Activated B cell treated with CpG ODN at 0.5 μM for 24 hours (primary cell): ENCODE measurements at regions not wholly inside any gene's neighbourhood (a gene's known extent, or its start where the extent isn't known, plus 50 kb on each side); places are given as distances from the start of the nearest gene placed in this dataset.
"Not testable (repeated sequence)": the region's sequence is repeated elsewhere in the genome, so short reads cannot be mapped to it uniquely, and the experiment has no call there.

ENCODE experiments used
- ATAC-seq: fragments of 200-7000 bp; cut with Tn5 transposase; one replicate; pipeline ENCODE4 v1.10.0; 2021; ENCODE audit warnings: low read depth, mild to moderate bottlenecking, moderate library complexity
- CTCF ChIA-PET: fragments of 350-600 bp; sonication (Branson Sonifier 250); formaldehyde crosslinking; loops from one replicate; lab custom pipeline; 2021; ENCODE audit warnings: antibody characterized with exemption; lab: Charles Lee
- POLR2A ChIA-PET: fragments of 350-600 bp; sonication (Branson Sonifier 250); formaldehyde crosslinking; loops from one replicate; lab custom pipeline; 2021; ENCODE audit warnings: antibody characterized with exemption; lab: Charles Lee
- DNase-seq: peaks from one replicate; pipeline ENCODE4 v3.0.0; 2022
- H3K27ac Mint-ChIP-seq: one replicate; pipeline ENCODE4 v1.8.0; 2020; ENCODE audit warnings: mixed read lengths
- H3K27me3 Mint-ChIP-seq: one replicate; pipeline ENCODE4 v1.8.0; 2021; ENCODE audit warnings: mixed read lengths
- H3K36me3 Mint-ChIP-seq: one replicate; pipeline ENCODE4 v1.8.0; 2021; ENCODE audit warnings: low read depth, mixed read lengths
- H3K4me1 Mint-ChIP-seq: one replicate; pipeline ENCODE4 v1.8.0; 2021; ENCODE audit warnings: mixed read lengths
- H3K4me3 Mint-ChIP-seq: one replicate; pipeline ENCODE4 v1.8.0; 2020; ENCODE audit warnings: mild to moderate bottlenecking, mixed read lengths
- H3K9me3 Mint-ChIP-seq: one replicate; pipeline ENCODE4 v1.8.0; 2020; ENCODE audit warnings: mixed read lengths
- intact Hi-C: fragments of 100-400 bp; cut with micrococcal nuclease; formaldehyde crosslinking; loops from one replicate; pipeline ENCODE4 v1.15.1; 2024
- TF ChIP-seq, protein P1 (sequence below): fragments of 200-600 bp; IDR thresholded peaks from one replicate; pipeline ENCODE4 v1.8.0; 2022; ENCODE audit warnings: antibody characterized with exemption, mild to moderate bottlenecking

DNA sequence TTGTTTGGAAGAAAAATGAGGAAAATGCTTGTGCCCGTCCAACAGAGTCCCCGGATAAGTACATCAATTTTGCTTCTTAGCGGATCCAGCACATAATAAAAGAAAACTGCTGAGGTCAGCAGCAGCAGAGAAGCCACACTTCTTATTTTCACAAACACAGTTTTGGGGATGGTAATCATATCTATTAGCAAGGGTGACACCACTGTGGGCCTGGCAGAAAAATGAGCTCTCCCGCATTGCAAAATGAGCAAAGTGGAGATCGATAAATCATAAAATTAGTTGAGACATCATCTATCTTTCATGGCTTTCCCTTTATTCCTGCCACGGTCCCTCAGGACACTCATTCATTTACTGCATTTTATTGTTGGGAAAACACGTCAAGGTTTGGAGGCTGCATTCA is 186.4 kb downstream of the NPIPA7 start:
- not testable (repeated sequence) for H3K27me3 Mint-ChIP-seq, ATAC-seq, DNase-seq

DNA sequence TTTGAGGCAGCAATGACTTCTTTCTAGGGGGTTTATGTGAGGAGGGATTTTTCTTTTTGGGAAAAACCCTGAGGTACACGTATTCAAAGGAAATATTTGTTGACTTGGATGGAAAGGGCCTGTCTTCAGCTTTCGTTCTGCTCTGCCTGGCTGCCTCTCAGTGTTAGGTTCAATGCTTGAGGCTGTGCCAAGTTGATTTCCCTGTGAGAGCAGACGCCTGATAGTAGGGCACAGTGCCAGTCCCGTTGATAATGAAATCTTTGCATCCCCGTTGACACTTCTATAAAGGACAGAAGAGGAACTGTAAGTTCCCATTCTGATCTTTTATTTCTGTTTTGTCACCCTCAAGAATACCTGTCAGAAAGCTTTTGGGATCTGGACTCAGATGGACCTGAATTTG is 191.1 kb downstream of the NPIPA7 start:
- H3K36me3 Mint-ChIP-seq, ATAC-seq, H3K27me3 Mint-ChIP-seq, POLR2A ChIA-PET, intact Hi-C loops, H3K4me1 Mint-ChIP-seq, H3K27ac Mint-ChIP-seq, H3K9me3 Mint-ChIP-seq, CTCF ChIA-PET, DNase-seq, H3K4me3 Mint-ChIP-seq: not testable (repeated sequence)

More for the DNA sequence above, 186.4 kb downstream of the NPIPA7 start:
- POLR2A ChIA-PET, H3K27ac Mint-ChIP-seq, H3K4me3 Mint-ChIP-seq, H3K9me3 Mint-ChIP-seq, intact Hi-C loops, CTCF ChIA-PET, H3K36me3 Mint-ChIP-seq, H3K4me1 Mint-ChIP-seq: not testable (repeated sequence)

DNA sequence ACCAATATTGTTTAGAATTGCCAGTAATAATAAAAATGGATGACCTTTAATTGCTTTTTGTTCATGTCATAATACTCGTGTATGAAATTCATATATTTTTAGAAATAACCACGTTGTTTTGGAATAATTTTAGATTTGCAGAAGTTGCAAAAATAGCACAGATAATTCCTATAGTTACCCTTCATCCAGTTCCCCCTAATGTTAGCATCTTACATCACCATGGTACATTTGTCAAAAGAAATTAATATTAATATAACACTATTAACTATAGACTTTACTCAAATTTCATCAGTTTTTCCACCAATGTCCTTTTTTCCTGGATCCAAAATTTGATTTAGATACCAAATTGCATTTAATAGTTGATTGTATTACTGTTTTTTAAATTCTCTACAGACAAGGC is 191.9 kb downstream of the NPIPA7 start:
- H3K27ac Mint-ChIP-seq, H3K9me3 Mint-ChIP-seq, ATAC-seq, H3K4me1 Mint-ChIP-seq, CTCF ChIA-PET, DNase-seq, H3K4me3 Mint-ChIP-seq, H3K36me3 Mint-ChIP-seq, POLR2A ChIA-PET, H3K27me3 Mint-ChIP-seq, intact Hi-C loops: not testable (repeated sequence)

DNA sequence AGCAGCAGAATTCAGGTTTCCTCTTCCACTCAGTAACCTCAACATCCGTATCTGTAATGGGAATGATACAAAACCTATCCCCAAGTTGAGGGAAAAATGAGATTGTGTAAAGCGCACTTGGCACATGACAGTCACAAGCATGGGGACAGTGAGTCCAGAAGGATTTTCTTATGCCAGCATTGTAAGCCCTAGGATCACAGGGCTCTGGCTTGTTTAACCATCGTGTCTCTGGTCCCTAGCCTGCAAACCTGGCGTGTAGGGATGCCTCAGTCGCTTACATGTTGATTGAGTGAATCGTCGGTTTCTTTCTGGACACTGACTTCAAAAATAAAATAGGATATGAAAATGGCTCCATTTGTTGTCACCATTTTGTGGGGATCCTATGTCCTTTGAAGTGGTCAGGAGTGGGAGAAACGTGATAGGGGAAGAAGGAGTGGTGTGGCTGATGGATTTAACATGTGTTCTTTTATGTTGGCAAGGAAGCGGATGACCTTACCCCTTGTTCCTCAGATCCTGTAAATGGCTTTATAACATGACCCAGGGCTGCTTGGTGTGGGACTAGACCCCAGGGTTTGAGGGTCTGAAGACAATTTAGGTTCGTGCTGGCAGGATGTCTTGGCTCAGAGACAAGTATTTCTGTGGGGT is 193.3 kb downstream of the NPIPA7 start:
- CTCF ChIA-PET, H3K4me1 Mint-ChIP-seq, H3K9me3 Mint-ChIP-seq, H3K4me3 Mint-ChIP-seq, POLR2A ChIA-PET, H3K27ac Mint-ChIP-seq, H3K27me3 Mint-ChIP-seq, ATAC-seq, H3K36me3 Mint-ChIP-seq, DNase-seq, intact Hi-C loops: not testable (repeated sequence)

DNA sequence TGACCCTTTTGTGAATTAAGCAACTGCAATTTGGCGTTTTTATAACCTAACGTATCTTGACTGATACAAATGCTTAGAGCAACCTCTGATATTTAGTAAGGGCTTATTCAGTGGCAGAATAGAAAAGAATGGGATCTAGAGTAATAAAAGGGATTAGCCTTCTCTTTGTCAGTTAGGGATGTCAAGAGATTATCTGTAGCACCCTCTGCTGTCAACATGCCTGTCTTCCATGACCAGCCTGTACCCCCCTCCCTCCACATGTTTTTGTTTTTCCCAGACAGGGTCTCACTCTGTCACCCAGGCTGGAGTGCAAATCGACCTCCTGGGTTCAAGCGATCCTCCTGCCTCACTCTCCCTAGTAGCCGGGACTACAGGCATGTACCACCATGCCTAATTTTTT is 198.1 kb downstream of the NPIPA7 start:
- H3K4me3 Mint-ChIP-seq, CTCF ChIA-PET, H3K27me3 Mint-ChIP-seq, H3K9me3 Mint-ChIP-seq, DNase-seq, ATAC-seq, intact Hi-C loops, POLR2A ChIA-PET, H3K4me1 Mint-ChIP-seq, H3K36me3 Mint-ChIP-seq, H3K27ac Mint-ChIP-seq: not testable (repeated sequence)

DNA sequence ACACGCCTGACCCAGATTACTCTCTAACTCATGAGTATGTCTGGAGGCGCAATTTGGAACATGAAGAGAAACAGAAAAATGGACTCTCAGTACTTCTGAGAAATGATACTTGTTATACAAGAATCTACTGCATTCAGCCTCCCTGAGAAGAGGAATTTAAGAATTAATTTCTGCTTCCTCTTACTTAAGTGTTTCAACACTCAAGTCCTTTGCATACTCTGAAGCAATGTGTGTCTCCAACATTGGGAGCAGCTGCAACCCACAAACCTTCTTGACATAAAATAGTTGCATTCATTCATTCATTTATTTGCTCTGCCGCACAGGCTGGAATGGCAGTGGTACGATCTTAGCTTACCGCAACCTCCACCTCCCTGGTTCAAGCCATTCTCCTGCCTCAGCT is 199.8 kb downstream of the NPIPA7 start:
- H3K27ac Mint-ChIP-seq: no peak overlapping the region
- H3K9me3 Mint-ChIP-seq: peaks cover 4% of the 10 kb centered on the region
- TF ChIP-seq, protein P1, sequence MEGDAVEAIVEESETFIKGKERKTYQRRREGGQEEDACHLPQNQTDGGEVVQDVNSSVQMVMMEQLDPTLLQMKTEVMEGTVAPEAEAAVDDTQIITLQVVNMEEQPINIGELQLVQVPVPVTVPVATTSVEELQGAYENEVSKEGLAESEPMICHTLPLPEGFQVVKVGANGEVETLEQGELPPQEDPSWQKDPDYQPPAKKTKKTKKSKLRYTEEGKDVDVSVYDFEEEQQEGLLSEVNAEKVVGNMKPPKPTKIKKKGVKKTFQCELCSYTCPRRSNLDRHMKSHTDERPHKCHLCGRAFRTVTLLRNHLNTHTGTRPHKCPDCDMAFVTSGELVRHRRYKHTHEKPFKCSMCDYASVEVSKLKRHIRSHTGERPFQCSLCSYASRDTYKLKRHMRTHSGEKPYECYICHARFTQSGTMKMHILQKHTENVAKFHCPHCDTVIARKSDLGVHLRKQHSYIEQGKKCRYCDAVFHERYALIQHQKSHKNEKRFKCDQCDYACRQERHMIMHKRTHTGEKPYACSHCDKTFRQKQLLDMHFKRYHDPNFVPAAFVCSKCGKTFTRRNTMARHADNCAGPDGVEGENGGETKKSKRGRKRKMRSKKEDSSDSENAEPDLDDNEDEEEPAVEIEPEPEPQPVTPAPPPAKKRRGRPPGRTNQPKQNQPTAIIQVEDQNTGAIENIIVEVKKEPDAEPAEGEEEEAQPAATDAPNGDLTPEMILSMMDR: no peak
- ChIA-PET CTCF (no interaction called here), POLR2A (no interaction called here)
- H3K4me1 Mint-ChIP-seq: no peaks in the 10 kb centered on the region
- intact Hi-C loops: no loop called here
- no peaks in the 10 kb centered on the region for H3K36me3 Mint-ChIP-seq
- no peak for DNase-seq
- ATAC-seq: no peak
- peaks cover 3% of the 10 kb centered on the region for H3K27me3 Mint-ChIP-seq
- no peak overlapping the region for H3K4me3 Mint-ChIP-seq

DNA sequence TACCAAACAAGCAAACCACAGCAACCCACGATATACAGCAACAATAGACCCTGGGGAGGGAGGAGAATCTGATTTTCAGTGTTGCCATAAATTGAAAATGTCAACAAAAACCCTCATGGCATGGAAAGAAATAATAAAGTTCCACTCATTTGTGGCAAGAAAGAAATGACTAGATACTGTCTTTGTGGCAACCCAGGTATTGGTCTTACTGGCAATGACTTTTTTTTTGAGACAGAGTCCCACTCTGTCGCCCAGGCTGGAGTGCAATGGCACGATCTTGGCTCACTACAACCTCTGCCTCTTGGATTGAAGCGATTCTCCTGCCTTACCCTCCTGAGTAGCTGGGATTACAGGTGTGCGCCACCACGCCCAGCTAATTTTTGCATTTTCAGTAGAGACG is 204.0 kb downstream of the NPIPA7 start:
- CTCF ChIA-PET, intact Hi-C loops, POLR2A ChIA-PET, H3K27ac Mint-ChIP-seq, H3K27me3 Mint-ChIP-seq, ATAC-seq, H3K36me3 Mint-ChIP-seq, H3K9me3 Mint-ChIP-seq, H3K4me1 Mint-ChIP-seq, H3K4me3 Mint-ChIP-seq, DNase-seq: not testable (repeated sequence)

DNA sequence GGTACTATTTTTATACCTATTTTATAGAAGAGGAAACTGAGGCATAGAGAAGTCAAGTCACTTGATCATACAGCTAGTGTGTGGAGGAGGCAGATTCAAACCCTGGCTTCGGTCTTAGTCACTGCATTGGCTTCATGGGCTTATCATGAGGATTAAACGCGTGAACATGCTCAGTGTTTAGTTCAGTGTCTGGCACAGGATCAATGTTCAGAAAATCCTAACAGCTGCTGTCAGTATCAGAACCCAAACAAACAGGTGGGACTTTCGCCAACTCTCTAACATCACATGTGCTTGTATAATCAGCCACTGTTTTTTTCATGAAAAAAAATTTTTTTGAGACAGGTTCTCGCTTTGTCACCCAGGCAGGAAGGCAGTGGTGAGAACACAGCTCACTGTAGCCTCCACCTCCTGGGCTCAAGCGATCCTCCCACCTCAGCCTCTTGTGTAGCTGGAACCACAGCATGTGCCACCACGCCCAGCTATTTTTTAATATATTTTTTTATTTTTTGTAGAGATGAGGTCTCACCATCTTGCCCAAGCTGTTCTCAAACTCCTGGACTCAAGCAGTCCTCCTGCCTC is 207.2 kb downstream of the NPIPA7 start:
- DNase-seq, POLR2A ChIA-PET, CTCF ChIA-PET, H3K4me1 Mint-ChIP-seq, H3K4me3 Mint-ChIP-seq, H3K27ac Mint-ChIP-seq, ATAC-seq, H3K27me3 Mint-ChIP-seq, H3K36me3 Mint-ChIP-seq, H3K9me3 Mint-ChIP-seq, intact Hi-C loops: not testable (repeated sequence)

DNA sequence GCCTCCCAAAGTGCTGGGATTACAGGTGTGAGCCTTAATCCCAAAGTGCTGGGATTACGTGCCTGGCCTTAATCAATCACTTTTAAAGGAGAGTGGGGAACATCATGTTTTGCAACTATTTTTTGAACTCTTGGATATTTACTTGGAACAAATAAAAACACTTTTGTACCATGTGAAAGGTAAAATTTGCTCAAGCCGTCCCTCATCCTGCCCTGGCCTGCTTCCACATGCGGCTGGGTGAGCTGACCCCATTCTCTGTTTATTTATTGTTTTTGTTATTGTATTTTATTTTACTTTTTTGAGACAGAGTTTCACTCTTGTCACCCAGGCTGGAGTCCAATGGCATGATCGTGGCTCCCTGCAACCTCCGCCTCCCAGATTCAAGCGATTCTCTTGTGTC is 208.0 kb downstream of the NPIPA7 start:
- POLR2A ChIA-PET, H3K27me3 Mint-ChIP-seq, DNase-seq, H3K4me1 Mint-ChIP-seq, CTCF ChIA-PET, H3K4me3 Mint-ChIP-seq, H3K36me3 Mint-ChIP-seq, H3K27ac Mint-ChIP-seq, ATAC-seq, H3K9me3 Mint-ChIP-seq, intact Hi-C loops: not testable (repeated sequence)

DNA sequence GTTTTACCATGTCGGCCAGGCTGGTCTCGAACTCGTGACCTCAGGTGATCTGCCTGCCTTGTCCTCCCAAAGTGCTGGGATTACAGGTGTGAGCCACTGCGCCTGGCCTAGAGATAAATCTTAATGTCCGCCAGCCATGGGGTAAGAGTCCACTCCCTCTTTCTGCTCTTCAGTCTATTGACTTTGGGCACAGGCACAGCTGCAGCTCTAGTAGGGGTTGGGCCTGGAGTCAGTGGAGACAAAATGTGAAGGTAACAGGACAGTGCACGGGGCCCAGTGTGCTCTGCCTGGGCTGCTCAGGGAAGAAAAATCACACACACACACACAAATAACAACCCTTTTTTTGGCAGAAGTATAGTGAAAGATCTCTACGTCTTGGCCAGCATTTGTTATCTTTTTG is 209.5 kb downstream of the NPIPA7 start:
- H3K36me3 Mint-ChIP-seq, H3K9me3 Mint-ChIP-seq, DNase-seq, intact Hi-C loops, H3K4me1 Mint-ChIP-seq, CTCF ChIA-PET, ATAC-seq, POLR2A ChIA-PET, H3K4me3 Mint-ChIP-seq, H3K27me3 Mint-ChIP-seq, H3K27ac Mint-ChIP-seq: not testable (repeated sequence)

DNA sequence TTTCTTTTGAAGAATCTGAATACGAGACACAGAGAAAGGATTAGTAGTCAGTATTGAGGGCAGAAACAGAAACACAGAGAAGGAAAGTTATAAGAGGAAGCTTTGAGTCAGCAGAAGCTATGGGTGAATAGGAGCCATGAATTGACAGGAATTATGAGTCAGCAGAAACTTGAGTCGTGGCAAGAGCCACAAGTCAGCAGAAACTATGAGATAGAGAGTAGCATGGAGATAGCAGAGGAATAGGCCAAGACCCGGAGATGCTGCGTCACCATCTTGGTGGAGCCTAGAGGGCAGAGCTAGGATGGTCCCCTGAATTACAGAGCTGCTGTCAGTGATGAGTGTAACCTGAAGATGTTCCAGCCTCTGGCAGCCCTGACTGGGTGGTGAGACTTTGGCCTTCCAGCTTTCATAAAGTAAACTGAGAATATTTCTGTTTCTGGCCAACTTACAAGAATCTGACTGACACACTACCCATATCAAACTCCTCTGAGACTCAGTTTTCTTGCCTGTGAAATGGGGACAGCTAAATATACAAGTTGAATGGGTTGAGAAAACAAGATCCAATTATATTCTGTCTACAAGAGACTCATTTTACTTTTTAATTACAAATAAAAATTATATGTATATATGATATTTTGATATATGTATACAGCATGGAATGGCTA is 211.8 kb downstream of the NPIPA7 start:
- H3K9me3 Mint-ChIP-seq, H3K27me3 Mint-ChIP-seq, DNase-seq, intact Hi-C loops, H3K4me3 Mint-ChIP-seq, H3K4me1 Mint-ChIP-seq, CTCF ChIA-PET, H3K27ac Mint-ChIP-seq, POLR2A ChIA-PET, H3K36me3 Mint-ChIP-seq, ATAC-seq: not testable (repeated sequence)
